Endothelial cell (in vitro differentiated cells): ENCODE measurements at regions not wholly inside any gene's neighbourhood (a gene's known extent, or its start where the extent isn't known, plus 50 kb on each side); places are given as distances from the start of the nearest gene placed in this dataset.

Source experiments
- DNase-seq: peaks from one replicate; pipeline ENCODE4 v3.0.0; 2021; ENCODE audit warnings: low spot score
- H3K27ac Mint-ChIP-seq: one replicate; pipeline ENCODE4 v1.8.0; 2021; ENCODE audit warnings: mixed read lengths, inconsistent platforms; ENCODE audit not compliant: unreplicated experiment
- H3K27me3 Mint-ChIP-seq: one replicate; pipeline ENCODE4 v1.8.0; 2021; ENCODE audit warnings: mild to moderate bottlenecking, moderate library complexity, mixed read lengths, inconsistent platforms; ENCODE audit not compliant: unreplicated experiment
- H3K36me3 Mint-ChIP-seq: one replicate; pipeline ENCODE4 v1.8.0; 2021; ENCODE audit warnings: mild to moderate bottlenecking, low read depth, mixed read lengths, inconsistent platforms; ENCODE audit not compliant: unreplicated experiment
- H3K4me1 Mint-ChIP-seq: one replicate; pipeline ENCODE4 v1.8.0; 2021; ENCODE audit warnings: mild to moderate bottlenecking, mixed read lengths, inconsistent platforms; ENCODE audit not compliant: unreplicated experiment
- H3K4me3 Mint-ChIP-seq: one replicate; pipeline ENCODE4 v1.8.0; 2021; ENCODE audit warnings: mild to moderate bottlenecking, mixed read lengths, inconsistent platforms; ENCODE audit not compliant: unreplicated experiment
- H3K9me3 Mint-ChIP-seq: one replicate; pipeline ENCODE4 v1.8.0; 2021; ENCODE audit warnings: mixed read lengths, inconsistent platforms; ENCODE audit not compliant: unreplicated experiment
- TF ChIP-seq, protein P1 (sequence below): fragments of 200-600 bp; sonication (generic); IDR thresholded peaks from one replicate; pipeline ENCODE4 v1.5.0; 2021; ENCODE audit warnings: antibody characterized with exemption; ENCODE audit not compliant: unreplicated experiment

- Mint-ChIP-seq H3K9me3 (no peaks in the 10 kb centered on the region), H3K4me1 (no peaks in the 10 kb centered on the region), H3K27me3 (no peaks in the 10 kb centered on the region), H3K27ac (no peak overlapping the region), H3K36me3 (no peaks in the 10 kb centered on the region), H3K4me3 (no peak overlapping the region)
- TF ChIP-seq, protein P1, sequence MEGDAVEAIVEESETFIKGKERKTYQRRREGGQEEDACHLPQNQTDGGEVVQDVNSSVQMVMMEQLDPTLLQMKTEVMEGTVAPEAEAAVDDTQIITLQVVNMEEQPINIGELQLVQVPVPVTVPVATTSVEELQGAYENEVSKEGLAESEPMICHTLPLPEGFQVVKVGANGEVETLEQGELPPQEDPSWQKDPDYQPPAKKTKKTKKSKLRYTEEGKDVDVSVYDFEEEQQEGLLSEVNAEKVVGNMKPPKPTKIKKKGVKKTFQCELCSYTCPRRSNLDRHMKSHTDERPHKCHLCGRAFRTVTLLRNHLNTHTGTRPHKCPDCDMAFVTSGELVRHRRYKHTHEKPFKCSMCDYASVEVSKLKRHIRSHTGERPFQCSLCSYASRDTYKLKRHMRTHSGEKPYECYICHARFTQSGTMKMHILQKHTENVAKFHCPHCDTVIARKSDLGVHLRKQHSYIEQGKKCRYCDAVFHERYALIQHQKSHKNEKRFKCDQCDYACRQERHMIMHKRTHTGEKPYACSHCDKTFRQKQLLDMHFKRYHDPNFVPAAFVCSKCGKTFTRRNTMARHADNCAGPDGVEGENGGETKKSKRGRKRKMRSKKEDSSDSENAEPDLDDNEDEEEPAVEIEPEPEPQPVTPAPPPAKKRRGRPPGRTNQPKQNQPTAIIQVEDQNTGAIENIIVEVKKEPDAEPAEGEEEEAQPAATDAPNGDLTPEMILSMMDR: no peak
- DNase-seq: no peak
These were observed 167.9 kb downstream of the HAO1 start for GRCh38 chr20:7772371-7772770.

- TF ChIP-seq, protein P1: no peak
- Mint-ChIP-seq H3K36me3 (no peaks in the 10 kb centered on the region), H3K27me3 (no peaks in the 10 kb centered on the region), H3K4me1 (no peaks in the 10 kb centered on the region), H3K9me3 (no peaks in the 10 kb centered on the region), H3K27ac (no peak overlapping the region), H3K4me3 (no peak overlapping the region)
- no peak for DNase-seq
These were observed 166.7 kb downstream of the HAO1 start for GRCh38 chr20:7773511-7773910.

- Mint-ChIP-seq H3K36me3 (no peaks in the 10 kb centered on the region), H3K4me1 (no peaks in the 10 kb centered on the region), H3K9me3 (no peaks in the 10 kb centered on the region), H3K27me3 (no peaks in the 10 kb centered on the region), H3K4me3 (no peak overlapping the region), H3K27ac (no peak overlapping the region)
- no peak for DNase-seq
- TF ChIP-seq, protein P1: no peak
These were observed 165.2 kb downstream of the HAO1 start for GRCh38 chr20:7775072-7775471.

GRCh38 chr20:7776148-7776547 is 164.1 kb downstream of the HAO1 start:
- H3K9me3 Mint-ChIP-seq: no peaks in the 10 kb centered on the region
- H3K27me3 Mint-ChIP-seq: no peaks in the 10 kb centered on the region
- H3K27ac Mint-ChIP-seq: no peak overlapping the region
- no peaks in the 10 kb centered on the region for H3K36me3 Mint-ChIP-seq
- H3K4me1 Mint-ChIP-seq: no peaks in the 10 kb centered on the region
- DNase-seq: no peak
- no peak overlapping the region for H3K4me3 Mint-ChIP-seq
- TF ChIP-seq, protein P1: no peak

GRCh38 chr20:7790189-7790588 is 150.1 kb downstream of the HAO1 start:
- Mint-ChIP-seq H3K9me3 (no peaks in the 10 kb centered on the region), H3K4me3 (no peak overlapping the region), H3K36me3 (no peaks in the 10 kb centered on the region), H3K27me3 (no peaks in the 10 kb centered on the region), H3K27ac (no peak overlapping the region), H3K4me1 (no peaks in the 10 kb centered on the region)
- DNase-seq: no peak
- TF ChIP-seq, protein P1: no peak
